Upper lobe of left lung (tissue), 4 donors: ENCODE measurements at regions not wholly inside any gene's neighbourhood (a gene's known extent, or its start where the extent isn't known, plus 50 kb on each side); places are given as distances from the start of the nearest gene placed in this dataset.

ENCODE experiments used
- POLR2A ChIP-seq, 4 donors: fragments of 450-650 bp; IDR thresholded peaks; one replicate each; pipeline ENCODE4 v1.5.1; 2016 to 2017; ENCODE audit warnings: antibody characterized with exemption in 4 of 4, mild to moderate bottlenecking in 2 of 4
- POLR2AphosphoS5 ChIP-seq, 2 donors: sonication (generic); formaldehyde crosslinking; IDR thresholded peaks; one replicate each; pipeline ENCODE4 v1.5.1; 2017; ENCODE audit warnings: antibody characterized with exemption in 2 of 2
- TF ChIP-seq, protein P1 (sequence below), 6 experiments: fragments of 450-650 bp in 4 of 6; fragments of 200-600 bp in 2 of 6; sonication (generic) in 2 of 6; IDR thresholded peaks; one replicate each; pipeline ENCODE4 v1.5.1; 2016 to 2019; ENCODE audit warnings: antibody characterized with exemption in 6 of 6

DNA sequence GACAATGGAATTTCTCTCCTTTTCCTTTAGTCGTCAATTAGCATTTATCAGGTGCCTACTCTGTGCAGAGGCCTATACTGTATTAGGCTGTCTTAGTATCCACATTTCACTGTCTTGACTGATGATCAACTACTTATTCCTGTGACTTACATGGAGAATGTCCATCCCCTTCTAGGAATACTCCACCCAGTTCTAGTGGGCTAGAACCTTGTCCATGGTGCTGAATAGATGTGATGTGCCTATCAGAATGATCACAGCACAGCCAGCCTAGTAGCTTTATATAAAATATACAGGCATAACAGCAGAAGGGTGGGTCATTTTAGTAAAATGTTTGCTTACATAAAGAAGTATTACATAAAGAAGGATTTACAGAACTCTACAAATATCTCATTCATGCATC is 621.4 kb downstream of the PDCD6IP start:
- TF ChIP-seq POLR2AphosphoS5 (IDR thresholded peaks at IDR 0.05) (no peak), POLR2A (IDR thresholded peaks at IDR 0.05) (no peak)
- TF ChIP-seq, protein P1, sequence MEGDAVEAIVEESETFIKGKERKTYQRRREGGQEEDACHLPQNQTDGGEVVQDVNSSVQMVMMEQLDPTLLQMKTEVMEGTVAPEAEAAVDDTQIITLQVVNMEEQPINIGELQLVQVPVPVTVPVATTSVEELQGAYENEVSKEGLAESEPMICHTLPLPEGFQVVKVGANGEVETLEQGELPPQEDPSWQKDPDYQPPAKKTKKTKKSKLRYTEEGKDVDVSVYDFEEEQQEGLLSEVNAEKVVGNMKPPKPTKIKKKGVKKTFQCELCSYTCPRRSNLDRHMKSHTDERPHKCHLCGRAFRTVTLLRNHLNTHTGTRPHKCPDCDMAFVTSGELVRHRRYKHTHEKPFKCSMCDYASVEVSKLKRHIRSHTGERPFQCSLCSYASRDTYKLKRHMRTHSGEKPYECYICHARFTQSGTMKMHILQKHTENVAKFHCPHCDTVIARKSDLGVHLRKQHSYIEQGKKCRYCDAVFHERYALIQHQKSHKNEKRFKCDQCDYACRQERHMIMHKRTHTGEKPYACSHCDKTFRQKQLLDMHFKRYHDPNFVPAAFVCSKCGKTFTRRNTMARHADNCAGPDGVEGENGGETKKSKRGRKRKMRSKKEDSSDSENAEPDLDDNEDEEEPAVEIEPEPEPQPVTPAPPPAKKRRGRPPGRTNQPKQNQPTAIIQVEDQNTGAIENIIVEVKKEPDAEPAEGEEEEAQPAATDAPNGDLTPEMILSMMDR (IDR thresholded peaks at IDR 0.05): no peak
